ENCODE measurements at regions not wholly inside any gene's neighbourhood (a gene's known extent, or its start where the extent isn't known, plus 50 kb on each side); places are given as distances from the start of the nearest gene placed in this dataset.

GRCh38 chr10:61125560-61126170, 181.7 kb upstream of the RHOBTB1 start:
- no peaks in the 10 kb centered on the region for H3K36me3 Mint-ChIP-seq
- CTCF ChIA-PET, result no interaction called here
- H3K9me3 Mint-ChIP-seq (ENCODE audit: low read depth), result no peaks in the 10 kb centered on the region
- peaks cover 7% of the 10 kb centered on the region for H3K4me1 Mint-ChIP-seq
- no peak for DNase-seq
- H3K27me3 Mint-ChIP-seq, result peaks cover 5% of the 10 kb centered on the region
- H3K27ac Mint-ChIP-seq, result no peak overlapping the region
- H3K4me3 Mint-ChIP-seq, result no peak overlapping the region
- ATAC-seq, result no peak

- H3K27me3 Mint-ChIP-seq, result peaks cover 5% of the 10 kb centered on the region
- ATAC-seq (no peak), DNase-seq (no peak)
- H3K4me3 Mint-ChIP-seq, result no peak overlapping the region
- H3K27ac Mint-ChIP-seq, result no peak overlapping the region
- H3K9me3 Mint-ChIP-seq (ENCODE audit: low read depth), result no peaks in the 10 kb centered on the region
- H3K36me3 Mint-ChIP-seq, result no peaks in the 10 kb centered on the region
- CTCF ChIA-PET, result no interaction called here
- H3K4me1 Mint-ChIP-seq, result peaks cover 7% of the 10 kb centered on the region
Observed at GRCh38 chr10:61124756-61125530, 181.0 kb upstream of the RHOBTB1 start.

- peaks cover 7% of the 10 kb centered on the region for H3K4me1 Mint-ChIP-seq
- no peaks in the 10 kb centered on the region for H3K9me3 Mint-ChIP-seq (ENCODE audit: low read depth)
- H3K36me3 Mint-ChIP-seq, result no peaks in the 10 kb centered on the region
- H3K4me3 Mint-ChIP-seq, result no peak overlapping the region
- no peak for ATAC-seq
- CTCF ChIA-PET, result no interaction called here
- H3K27ac Mint-ChIP-seq, result no peak overlapping the region
- DNase-seq, result no peak
- H3K27me3 Mint-ChIP-seq, result peaks cover 2% of the 10 kb centered on the region
Observed at GRCh38 chr10:61120805-61121204, 176.8 kb upstream of the RHOBTB1 start.

- no peak overlapping the region for H3K4me3 Mint-ChIP-seq
- peaks cover 5% of the 10 kb centered on the region for H3K27me3 Mint-ChIP-seq
- no peaks in the 10 kb centered on the region for H3K9me3 Mint-ChIP-seq (ENCODE audit: low read depth)
- CTCF ChIA-PET, result no interaction called here
- no peak overlapping the region for H3K27ac Mint-ChIP-seq
- H3K4me1 Mint-ChIP-seq, result peaks cover 7% of the 10 kb centered on the region
- ATAC-seq, result no peak
- H3K36me3 Mint-ChIP-seq, result no peaks in the 10 kb centered on the region
- DNase-seq, result no peak
Observed at GRCh38 chr10:61119573-61119972, 175.6 kb upstream of the RHOBTB1 start.

- H3K4me3 Mint-ChIP-seq, result no peak overlapping the region
- H3K9me3 Mint-ChIP-seq (ENCODE audit: low read depth), result no peaks in the 10 kb centered on the region
- H3K36me3 Mint-ChIP-seq, result no peaks in the 10 kb centered on the region
- no peak overlapping the region for H3K27ac Mint-ChIP-seq
- H3K27me3 Mint-ChIP-seq, result peaks cover 5% of the 10 kb centered on the region
- ATAC-seq (no peak), DNase-seq (no peak)
- H3K4me1 Mint-ChIP-seq, result peaks cover 2% of the 10 kb centered on the region
- CTCF ChIA-PET, result no interaction called here
Observed at GRCh38 chr10:61115897-61116296, 171.9 kb upstream of the RHOBTB1 start.

- no peak overlapping the region for H3K27ac Mint-ChIP-seq
- no peak overlapping the region for H3K4me3 Mint-ChIP-seq
- H3K27me3 Mint-ChIP-seq, result peaks cover 3% of the 10 kb centered on the region
- CTCF ChIA-PET, result no interaction called here
- no peaks in the 10 kb centered on the region for H3K36me3 Mint-ChIP-seq
- DNase-seq (no peak), ATAC-seq (no peak)
- H3K4me1 Mint-ChIP-seq, result no peaks in the 10 kb centered on the region
- no peaks in the 10 kb centered on the region for H3K9me3 Mint-ChIP-seq (ENCODE audit: low read depth)
Observed at GRCh38 chr10:61112771-61113170, 168.8 kb upstream of the RHOBTB1 start.

- no peak for ATAC-seq
- CTCF ChIA-PET, result no interaction called here
Observed at GRCh38 chr10:61110936-61111335, 167.0 kb upstream of the RHOBTB1 start.

GRCh38 chr10:61110188-61110844, 166.3 kb upstream of the RHOBTB1 start:
- ATAC-seq, result no peak
- Mint-ChIP-seq H3K4me3 (no peak overlapping the region), H3K4me1 (no peaks in the 10 kb centered on the region), H3K27ac (no peak overlapping the region), H3K36me3 (no peaks in the 10 kb centered on the region), H3K27me3 (peaks cover 10% of the 10 kb centered on the region), H3K9me3 (ENCODE audit: low read depth) (no peaks in the 10 kb centered on the region)
- CTCF ChIA-PET, result no interaction called here
- DNase-seq, result no peak

More at GRCh38 chr10:61110936-61111335, 167.0 kb upstream of the RHOBTB1 start:
- Mint-ChIP-seq H3K36me3 (no peaks in the 10 kb centered on the region), H3K27ac (no peak overlapping the region), H3K4me1 (no peaks in the 10 kb centered on the region), H3K4me3 (no peak overlapping the region), H3K27me3 (peaks cover 10% of the 10 kb centered on the region), H3K9me3 (ENCODE audit: low read depth) (no peaks in the 10 kb centered on the region)
- no peak for DNase-seq

GRCh38 chr10:61108915-61109314, 164.9 kb upstream of the RHOBTB1 start:
- H3K27ac Mint-ChIP-seq, result no peak overlapping the region
- no peaks in the 10 kb centered on the region for H3K9me3 Mint-ChIP-seq (ENCODE audit: low read depth)
- CTCF ChIA-PET, result no interaction called here
- no peak for ATAC-seq
- no peaks in the 10 kb centered on the region for H3K4me1 Mint-ChIP-seq
- H3K4me3 Mint-ChIP-seq, result no peak overlapping the region
- DNase-seq, result no peak
- H3K36me3 Mint-ChIP-seq, result no peaks in the 10 kb centered on the region
- peaks cover 9% of the 10 kb centered on the region for H3K27me3 Mint-ChIP-seq

GRCh38 chr10:61100887-61101286, 156.9 kb upstream of the RHOBTB1 start:
- Mint-ChIP-seq H3K9me3 (ENCODE audit: low read depth) (no peaks in the 10 kb centered on the region), H3K27ac (no peak overlapping the region), H3K36me3 (no peaks in the 10 kb centered on the region), H3K4me1 (no peaks in the 10 kb centered on the region), H3K27me3 (peaks cover 5% of the 10 kb centered on the region), H3K4me3 (no peak overlapping the region)
- CTCF ChIA-PET, result no interaction called here
- ATAC-seq (no peak), DNase-seq (no peak)

GRCh38 chr10:61099756-61100155, 155.8 kb upstream of the RHOBTB1 start:
- Mint-ChIP-seq H3K9me3 (ENCODE audit: low read depth) (no peaks in the 10 kb centered on the region), H3K27me3 (peaks cover 4% of the 10 kb centered on the region), H3K36me3 (no peaks in the 10 kb centered on the region), H3K27ac (no peak overlapping the region), H3K4me1 (no peaks in the 10 kb centered on the region), H3K4me3 (no peak overlapping the region)
- ATAC-seq (no peak), DNase-seq (no peak)
- CTCF ChIA-PET, result no interaction called here

- Mint-ChIP-seq H3K4me1 (no peaks in the 10 kb centered on the region), H3K36me3 (no peaks in the 10 kb centered on the region), H3K9me3 (ENCODE audit: low read depth) (no peaks in the 10 kb centered on the region), H3K27ac (no peak overlapping the region), H3K4me3 (no peak overlapping the region), H3K27me3 (peaks cover 4% of the 10 kb centered on the region)
- ATAC-seq, result no peak
- DNase-seq, result no peak
- CTCF ChIA-PET, result no interaction called here
Observed at GRCh38 chr10:61098966-61099365, 155.0 kb upstream of the RHOBTB1 start.

- ATAC-seq, result no peak
- CTCF ChIA-PET, result no interaction called here
Observed at GRCh38 chr10:61097026-61097425, 153.0 kb upstream of the RHOBTB1 start.

GRCh38 chr10:61096056-61096455, 152.1 kb upstream of the RHOBTB1 start:
- Mint-ChIP-seq H3K4me1 (no peaks in the 10 kb centered on the region), H3K9me3 (ENCODE audit: low read depth) (no peaks in the 10 kb centered on the region), H3K4me3 (no peak overlapping the region), H3K27me3 (peaks cover 4% of the 10 kb centered on the region), H3K36me3 (no peaks in the 10 kb centered on the region), H3K27ac (no peak overlapping the region)
- CTCF ChIA-PET, result no interaction called here
- DNase-seq, result no peak
- ATAC-seq, result no peak

More at GRCh38 chr10:61097026-61097425, 153.0 kb upstream of the RHOBTB1 start:
- DNase-seq, result no peak
- Mint-ChIP-seq H3K4me1 (no peaks in the 10 kb centered on the region), H3K27me3 (peaks cover 4% of the 10 kb centered on the region), H3K36me3 (no peaks in the 10 kb centered on the region), H3K9me3 (ENCODE audit: low read depth) (no peaks in the 10 kb centered on the region), H3K4me3 (no peak overlapping the region), H3K27ac (no peak overlapping the region)
